Caco-2 (cell line): ENCODE measurements at regions not wholly inside any gene's neighbourhood (a gene's known extent, or its start where the extent isn't known, plus 50 kb on each side); places are given as distances from the start of the nearest gene placed in this dataset.

ENCODE experiments used
- BruUV-seq: library from RNA; stranded (reverse); fragments of 400-500 nt; replicated peaks from 2 replicates; lab custom pipeline; 2021; lab: Mats Ljungman, UMichigan
- CTCF ChIA-PET: fragments of 300-600 bp; sonication (Branson Sonifier 250); formaldehyde crosslinking; loops from one replicate; lab custom pipeline; 2022; ENCODE audit warnings: antibody characterized with exemption; lab: Charles Lee
- POLR2A ChIA-PET: fragments of 300-600 bp; sonication (Branson Sonifier 250); formaldehyde crosslinking; loops from one replicate; lab custom pipeline; 2022; ENCODE audit warnings: antibody characterized with exemption; lab: Charles Lee
- DNase-seq, 2 experiments: peaks; one replicate each; pipeline versions ENCODE4 v3.0.0 to v3.0.0-alpha.2; 2020 to 2022
- H3K27me3 ChIP-seq: replicated peaks from 2 replicates; pipeline ENCODE4 v1.6.0; 2011; ENCODE audit warnings: low read length; ENCODE audit not compliant: control insufficient read depth, insufficient read depth
- H3K36me3 ChIP-seq: 2 replicates; pipeline ENCODE4 v1.5.1; 2011; ENCODE audit warnings: low read length; ENCODE audit not compliant: control insufficient read depth, insufficient read depth
- H3K4me1 ChIP-seq: fragments of 250-450 bp; sonication (Bioruptor Pico); 2 replicates; pipeline ENCODE4 v1.5.1; 2020; ENCODE audit warnings: mild to moderate bottlenecking
- H3K4me3 ChIP-seq: 2 replicates; pipeline ENCODE4 v1.5.1; 2011; ENCODE audit warnings: low read depth, mild to moderate bottlenecking, control low read depth, low read length
- H3K9me3 ChIP-seq: fragments of 250-450 bp; sonication (Bioruptor Pico); 2 replicates; pipeline ENCODE4 v1.5.1; 2020; ENCODE audit warnings: mild to moderate bottlenecking, moderate library complexity
- H3K27ac Mint-ChIP-seq: one replicate; pipeline ENCODE4 v1.8.0; 2022; ENCODE audit warnings: mixed read lengths; ENCODE audit not compliant: unreplicated experiment
- H3K27me3 Mint-ChIP-seq: one replicate; pipeline ENCODE4 v1.8.0; 2022; ENCODE audit warnings: mixed read lengths; ENCODE audit not compliant: insufficient read depth, unreplicated experiment
- H3K36me3 Mint-ChIP-seq: one replicate; pipeline ENCODE4 v1.8.0; 2022; ENCODE audit warnings: mild to moderate bottlenecking, mixed read lengths; ENCODE audit not compliant: insufficient read depth, unreplicated experiment
- H3K4me1 Mint-ChIP-seq: one replicate; pipeline ENCODE4 v1.8.0; 2022; ENCODE audit warnings: low read depth, mixed read lengths; ENCODE audit not compliant: unreplicated experiment
- H3K4me3 Mint-ChIP-seq: one replicate; pipeline ENCODE4 v1.8.0; 2022; ENCODE audit warnings: mild to moderate bottlenecking, moderate library complexity, mixed read lengths; ENCODE audit not compliant: unreplicated experiment
- H3K9me3 Mint-ChIP-seq: one replicate; pipeline ENCODE4 v1.8.0; 2022; ENCODE audit warnings: mixed read lengths; ENCODE audit not compliant: unreplicated experiment
- intact Hi-C: fragments of 100-400 bp; cut with micrococcal nuclease; formaldehyde crosslinking; loops from one replicate; pipeline ENCODE4 v1.10.0; 2022; ENCODE audit not compliant: unreplicated experiment
- TF ChIP-seq, protein P1 (sequence below), 2 experiments: fragments of 200-600 bp in 1 of 2; IDR thresholded peaks; 1 replicate in 1 of 2; 2 replicates in 1 of 2; pipeline versions ENCODE4 v1.5.1 to v1.8.0; 2011 to 2022; ENCODE audit warnings: antibody characterized with exemption in 1 of 2, control low read depth in 1 of 2, inconsistent platforms in 1 of 2, low read depth in 1 of 2, low read length in 1 of 2, mild to moderate bottlenecking in 1 of 2, moderate library complexity in 1 of 2; ENCODE audit not compliant: insufficient read depth in 1 of 2, severe bottlenecking in 1 of 2, unreplicated experiment in 1 of 2

- Mint-ChIP-seq H3K27ac (no peak overlapping the region), H3K9me3 (no peaks in the 10 kb centered on the region), H3K27me3 (peaks cover 4% of the 10 kb centered on the region), H3K4me1 (no peaks in the 10 kb centered on the region), H3K36me3 (no peaks in the 10 kb centered on the region), H3K4me3 (no peak overlapping the region)
- Histone ChIP-seq H3K4me3 (no peak overlapping the region), H3K4me1 (no peaks in the 10 kb centered on the region), H3K27me3 (no peaks in the 10 kb centered on the region), H3K36me3 (no peaks in the 10 kb centered on the region), H3K9me3 (no peaks in the 10 kb centered on the region)
- ChIA-PET CTCF (no interaction called here), POLR2A (no interaction called here)
- intact Hi-C loops, result no loop called here
- TF ChIP-seq, protein P1, sequence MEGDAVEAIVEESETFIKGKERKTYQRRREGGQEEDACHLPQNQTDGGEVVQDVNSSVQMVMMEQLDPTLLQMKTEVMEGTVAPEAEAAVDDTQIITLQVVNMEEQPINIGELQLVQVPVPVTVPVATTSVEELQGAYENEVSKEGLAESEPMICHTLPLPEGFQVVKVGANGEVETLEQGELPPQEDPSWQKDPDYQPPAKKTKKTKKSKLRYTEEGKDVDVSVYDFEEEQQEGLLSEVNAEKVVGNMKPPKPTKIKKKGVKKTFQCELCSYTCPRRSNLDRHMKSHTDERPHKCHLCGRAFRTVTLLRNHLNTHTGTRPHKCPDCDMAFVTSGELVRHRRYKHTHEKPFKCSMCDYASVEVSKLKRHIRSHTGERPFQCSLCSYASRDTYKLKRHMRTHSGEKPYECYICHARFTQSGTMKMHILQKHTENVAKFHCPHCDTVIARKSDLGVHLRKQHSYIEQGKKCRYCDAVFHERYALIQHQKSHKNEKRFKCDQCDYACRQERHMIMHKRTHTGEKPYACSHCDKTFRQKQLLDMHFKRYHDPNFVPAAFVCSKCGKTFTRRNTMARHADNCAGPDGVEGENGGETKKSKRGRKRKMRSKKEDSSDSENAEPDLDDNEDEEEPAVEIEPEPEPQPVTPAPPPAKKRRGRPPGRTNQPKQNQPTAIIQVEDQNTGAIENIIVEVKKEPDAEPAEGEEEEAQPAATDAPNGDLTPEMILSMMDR (IDR thresholded peaks at IDR 0.05; ENCODE audit: insufficient read depth in 1 of 2, low read depth in 1 of 2, low read length in 1 of 2, severe bottlenecking in 1 of 2, unreplicated experiment in 1 of 2), result no peak
- BruUV-seq, result no TSS peak
- no peak for DNase-seq
These were observed 849.8 kb upstream of the CDH6 start for GRCh38 chr5:30343707-30344106.

- Mint-ChIP-seq H3K4me1 (no peaks in the 10 kb centered on the region), H3K4me3 (no peak overlapping the region), H3K36me3 (no peaks in the 10 kb centered on the region), H3K27me3 (peaks cover 4% of the 10 kb centered on the region), H3K27ac (no peak overlapping the region), H3K9me3 (no peaks in the 10 kb centered on the region)
- POLR2A ChIA-PET, result no interaction called here
- no TSS peak for BruUV-seq
- Histone ChIP-seq H3K4me3 (no peak overlapping the region), H3K27me3 (no peaks in the 10 kb centered on the region), H3K4me1 (no peaks in the 10 kb centered on the region), H3K36me3 (no peaks in the 10 kb centered on the region), H3K9me3 (no peaks in the 10 kb centered on the region)
- no peak for DNase-seq
- CTCF ChIA-PET, result no interaction called here
- TF ChIP-seq, protein P1 (IDR thresholded peaks at IDR 0.05; ENCODE audit: insufficient read depth in 1 of 2, low read depth in 1 of 2, low read length in 1 of 2, severe bottlenecking in 1 of 2, unreplicated experiment in 1 of 2), result no peak
- intact Hi-C loops, result no loop called here
These were observed 852.0 kb upstream of the CDH6 start for GRCh38 chr5:30341466-30341865.

GRCh38 chr5:30337084-30337573 lies 856.4 kb upstream of the CDH6 start:
- intact Hi-C loops, result no loop called here
- CTCF ChIA-PET, result no interaction called here
- no peak overlapping the region for H3K27ac Mint-ChIP-seq

More at GRCh38 chr5:30337084-30337573, 856.4 kb upstream of the CDH6 start:
- Histone ChIP-seq H3K36me3 (no peaks in the 10 kb centered on the region), H3K27me3 (no peaks in the 10 kb centered on the region), H3K4me3 (no peak overlapping the region), H3K9me3 (no peaks in the 10 kb centered on the region), H3K4me1 (no peaks in the 10 kb centered on the region)
- Mint-ChIP-seq H3K36me3 (no peaks in the 10 kb centered on the region), H3K4me1 (no peaks in the 10 kb centered on the region), H3K4me3 (no peak overlapping the region), H3K9me3 (no peaks in the 10 kb centered on the region), H3K27me3 (no peaks in the 10 kb centered on the region)
- TF ChIP-seq, protein P1 (IDR thresholded peaks at IDR 0.05; ENCODE audit: insufficient read depth in 1 of 2, low read depth in 1 of 2, low read length in 1 of 2, severe bottlenecking in 1 of 2, unreplicated experiment in 1 of 2), result no peak
- POLR2A ChIA-PET, result no interaction called here
- no TSS peak for BruUV-seq
- DNase-seq, result no peak
